Mammary epithelial cell (primary cell): ENCODE measurements at regions not wholly inside any gene's neighbourhood (a gene's known extent, or its start where the extent isn't known, plus 50 kb on each side); places are given as distances from the start of the nearest gene placed in this dataset.
A peak's percentile ranks its signal among the peaks of the same experiment; 100 is the strongest.

ENCODE experiments used
- EZH2 ChIP-seq: IDR thresholded peaks from 2 replicates; pipeline ENCODE4 v1.6.1; 2012; ENCODE audit warnings: low read length, inconsistent platforms, borderline replicate concordance
- TF ChIP-seq, protein P1 (sequence below), 2 donors: IDR thresholded peaks in 1 of 2; conservative IDR thresholded peaks in 1 of 2; 2 replicates each; pipeline ENCODE4 v1.5.1; 2011 to 2012; ENCODE audit warnings: inconsistent platforms in 2 of 2, low read length in 2 of 2, mild to moderate bottlenecking in 2 of 2, control low read depth in 1 of 2, low read depth in 1 of 2; ENCODE audit not compliant: insufficient read depth in 1 of 2; ENCODE audit errors: extremely low read depth in 1 of 2

DNA sequence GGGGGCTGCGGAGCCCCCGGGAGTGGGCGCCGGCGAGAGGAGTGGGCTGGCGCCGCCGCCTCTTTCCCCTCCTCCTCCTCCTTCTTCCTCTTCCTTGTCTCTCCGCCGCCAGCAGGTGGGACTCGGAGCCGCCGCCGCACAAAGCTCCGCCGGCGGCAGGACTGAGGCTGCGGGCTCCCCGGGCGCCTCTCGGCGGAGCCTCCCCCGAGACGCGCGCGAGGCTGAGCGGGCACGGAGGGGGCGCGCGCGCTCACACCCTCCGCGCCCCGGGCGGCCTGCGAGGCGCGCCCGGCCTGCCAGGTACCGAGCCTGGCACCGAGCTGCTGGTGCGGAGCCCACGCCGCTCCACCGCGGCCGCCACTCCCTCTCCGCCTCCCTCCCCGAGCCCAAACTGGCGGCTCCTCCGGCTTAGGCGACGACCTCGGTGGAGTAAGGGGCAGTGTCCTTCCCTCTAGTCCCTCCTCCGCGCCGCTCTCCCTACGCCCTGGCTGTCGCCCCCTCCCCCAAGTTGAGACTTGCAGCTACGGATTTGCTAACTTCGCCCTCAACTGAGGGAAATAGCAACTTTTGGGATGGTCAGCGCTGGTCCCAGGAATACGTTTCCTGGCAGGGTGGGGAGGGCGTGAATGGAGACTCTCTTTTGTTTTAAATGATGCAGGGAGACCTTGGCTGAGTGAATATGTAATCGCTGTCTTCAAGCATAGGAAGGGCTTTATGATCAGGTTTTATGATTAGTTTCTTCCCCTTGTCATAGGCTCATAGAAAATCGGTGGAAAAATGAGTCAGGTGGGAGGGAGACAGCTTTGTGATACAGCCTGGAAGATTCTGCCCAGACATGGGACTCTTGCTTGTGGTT is 199.5 kb upstream of the CAND1 start:
- TF ChIP-seq, protein P1, sequence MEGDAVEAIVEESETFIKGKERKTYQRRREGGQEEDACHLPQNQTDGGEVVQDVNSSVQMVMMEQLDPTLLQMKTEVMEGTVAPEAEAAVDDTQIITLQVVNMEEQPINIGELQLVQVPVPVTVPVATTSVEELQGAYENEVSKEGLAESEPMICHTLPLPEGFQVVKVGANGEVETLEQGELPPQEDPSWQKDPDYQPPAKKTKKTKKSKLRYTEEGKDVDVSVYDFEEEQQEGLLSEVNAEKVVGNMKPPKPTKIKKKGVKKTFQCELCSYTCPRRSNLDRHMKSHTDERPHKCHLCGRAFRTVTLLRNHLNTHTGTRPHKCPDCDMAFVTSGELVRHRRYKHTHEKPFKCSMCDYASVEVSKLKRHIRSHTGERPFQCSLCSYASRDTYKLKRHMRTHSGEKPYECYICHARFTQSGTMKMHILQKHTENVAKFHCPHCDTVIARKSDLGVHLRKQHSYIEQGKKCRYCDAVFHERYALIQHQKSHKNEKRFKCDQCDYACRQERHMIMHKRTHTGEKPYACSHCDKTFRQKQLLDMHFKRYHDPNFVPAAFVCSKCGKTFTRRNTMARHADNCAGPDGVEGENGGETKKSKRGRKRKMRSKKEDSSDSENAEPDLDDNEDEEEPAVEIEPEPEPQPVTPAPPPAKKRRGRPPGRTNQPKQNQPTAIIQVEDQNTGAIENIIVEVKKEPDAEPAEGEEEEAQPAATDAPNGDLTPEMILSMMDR (conservative IDR thresholded peaks at IDR 0.05 in 1 of 2, IDR thresholded peaks at IDR 0.05 in 1 of 2; ENCODE audit: extremely low read depth in 1 of 2, insufficient read depth in 1 of 2, low read depth in 1 of 2, low read length in 2 of 2): peak in 1 of 2 donors; percentile 44
- TF ChIP-seq EZH2: no peak
